ENCODE measurements at regions not wholly inside any gene's neighbourhood (a gene's known extent, or its start where the extent isn't known, plus 50 kb on each side); places are given as distances from the start of the nearest gene placed in this dataset.

DNA sequence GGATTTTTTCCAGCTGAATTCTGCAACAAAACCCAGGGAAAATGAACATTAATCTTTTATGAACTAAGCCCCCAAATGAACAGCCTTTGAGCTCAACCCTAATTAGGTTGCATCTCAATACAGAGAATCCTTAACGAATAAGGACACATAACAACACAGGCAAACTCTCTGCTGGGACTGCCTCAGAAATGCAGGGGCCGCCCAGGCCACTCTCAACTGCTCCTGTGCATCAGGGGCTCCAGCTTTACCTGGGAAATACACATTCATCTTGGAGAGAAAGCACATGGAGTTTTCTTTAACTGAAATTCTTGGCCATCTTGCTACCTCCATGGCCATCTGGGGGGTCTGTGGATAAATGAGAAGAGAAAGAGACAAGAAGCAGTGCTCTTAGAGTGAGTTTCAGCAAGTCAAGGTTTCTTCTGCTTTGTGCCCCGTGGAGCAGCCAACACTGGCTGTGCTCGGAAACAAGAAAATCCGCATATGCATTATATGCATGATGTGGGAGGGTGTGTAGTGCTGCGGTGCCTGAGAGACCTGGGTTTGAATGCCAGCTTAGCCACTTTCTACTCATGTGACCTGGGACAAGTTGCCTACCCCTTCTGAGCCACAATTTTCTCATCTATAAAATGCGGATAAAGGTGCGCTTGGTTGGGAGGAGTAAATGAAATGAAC, 81.9 kb upstream of the RCN1 start:
- H3K4me3 ChIP-seq (ENCODE audit: low read depth, low read length): no peak overlapping the region
- no peaks in the 10 kb centered on the region for H3K27me3 ChIP-seq (ENCODE audit: control insufficient read depth, insufficient read depth, low read length)
- no peaks in the 10 kb centered on the region for H3K36me3 ChIP-seq (ENCODE audit: control insufficient read depth, insufficient read depth, low read length)
- TF ChIP-seq, protein P1, sequence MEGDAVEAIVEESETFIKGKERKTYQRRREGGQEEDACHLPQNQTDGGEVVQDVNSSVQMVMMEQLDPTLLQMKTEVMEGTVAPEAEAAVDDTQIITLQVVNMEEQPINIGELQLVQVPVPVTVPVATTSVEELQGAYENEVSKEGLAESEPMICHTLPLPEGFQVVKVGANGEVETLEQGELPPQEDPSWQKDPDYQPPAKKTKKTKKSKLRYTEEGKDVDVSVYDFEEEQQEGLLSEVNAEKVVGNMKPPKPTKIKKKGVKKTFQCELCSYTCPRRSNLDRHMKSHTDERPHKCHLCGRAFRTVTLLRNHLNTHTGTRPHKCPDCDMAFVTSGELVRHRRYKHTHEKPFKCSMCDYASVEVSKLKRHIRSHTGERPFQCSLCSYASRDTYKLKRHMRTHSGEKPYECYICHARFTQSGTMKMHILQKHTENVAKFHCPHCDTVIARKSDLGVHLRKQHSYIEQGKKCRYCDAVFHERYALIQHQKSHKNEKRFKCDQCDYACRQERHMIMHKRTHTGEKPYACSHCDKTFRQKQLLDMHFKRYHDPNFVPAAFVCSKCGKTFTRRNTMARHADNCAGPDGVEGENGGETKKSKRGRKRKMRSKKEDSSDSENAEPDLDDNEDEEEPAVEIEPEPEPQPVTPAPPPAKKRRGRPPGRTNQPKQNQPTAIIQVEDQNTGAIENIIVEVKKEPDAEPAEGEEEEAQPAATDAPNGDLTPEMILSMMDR (IDR thresholded peaks at IDR 0.05; ENCODE audit: insufficient read depth, low read length, severe bottlenecking): no peak
- no peak for DNase-seq (ENCODE audit: low read depth)
- FAIRE-seq: no peak

DNA sequence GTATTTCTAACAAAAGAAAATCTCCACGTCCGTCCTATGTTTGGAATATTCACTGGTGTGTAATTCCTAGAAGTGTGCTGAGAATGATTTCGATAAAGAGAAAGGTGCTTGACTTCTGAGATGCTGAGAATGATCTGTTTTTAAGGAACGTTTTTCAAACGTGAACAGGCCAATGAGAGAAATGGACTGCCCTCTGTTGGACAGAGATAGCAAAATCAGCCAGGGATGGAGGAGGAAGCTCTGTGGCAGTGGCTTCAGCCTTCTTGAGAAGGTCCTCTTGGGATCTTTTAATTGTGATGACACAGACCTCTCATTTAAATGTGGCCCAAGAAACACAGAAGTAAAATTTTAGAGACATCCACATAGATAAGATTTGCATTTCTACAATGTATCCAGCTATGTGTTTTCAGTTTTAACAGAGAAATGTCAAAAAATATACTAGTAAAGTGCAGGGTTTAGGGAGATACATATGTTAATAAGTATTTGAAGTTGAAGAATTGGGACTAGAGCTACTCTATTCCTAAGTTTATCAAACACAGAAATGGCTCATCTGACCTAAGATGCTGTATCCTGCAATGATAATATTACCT, 84.0 kb upstream of the RCN1 start:
- Histone ChIP-seq H3K27me3 (ENCODE audit: control insufficient read depth, insufficient read depth, low read length) (no peaks in the 10 kb centered on the region), H3K36me3 (ENCODE audit: control insufficient read depth, insufficient read depth, low read length) (no peaks in the 10 kb centered on the region), H3K4me3 (ENCODE audit: low read depth, low read length) (no peak overlapping the region)
- DNase-seq (ENCODE audit: low read depth) (peak; percentile 44), FAIRE-seq (no peak)
- TF ChIP-seq, protein P1 (IDR thresholded peaks at IDR 0.05; ENCODE audit: insufficient read depth, low read length, severe bottlenecking): peak; percentile 72

DNA sequence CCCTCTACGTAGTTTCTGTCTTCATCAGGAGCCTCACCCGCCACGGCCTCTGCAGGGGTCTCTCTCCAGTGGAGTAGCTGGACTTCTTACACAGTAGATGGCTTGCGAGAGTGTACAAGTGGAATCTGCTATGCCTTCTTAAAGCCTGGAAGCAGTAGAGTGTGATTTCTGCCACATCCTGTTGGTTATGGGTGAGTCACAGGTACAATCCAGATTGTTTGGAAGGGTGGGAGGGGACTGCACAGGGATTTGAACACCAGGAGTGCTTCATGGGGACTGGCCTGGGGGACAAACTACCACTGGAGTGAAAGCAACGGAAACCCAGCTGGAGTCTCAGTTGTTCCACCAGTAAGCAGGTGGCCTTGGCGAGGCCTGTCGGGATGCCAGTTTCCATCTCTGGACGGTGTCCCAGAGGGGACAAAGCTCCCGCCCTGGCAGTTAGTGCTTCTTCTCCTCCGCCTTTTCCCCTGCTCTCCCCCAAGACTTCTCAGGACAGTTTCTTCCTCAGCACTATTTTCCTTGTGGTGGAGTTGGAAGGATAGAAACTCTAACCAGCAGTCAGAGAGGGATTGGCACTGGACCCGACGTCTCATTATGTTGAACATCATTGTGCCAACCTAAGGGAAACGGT, 85.0 kb upstream of the RCN1 start:
- Histone ChIP-seq H3K36me3 (ENCODE audit: control insufficient read depth, insufficient read depth, low read length) (no peaks in the 10 kb centered on the region), H3K27me3 (ENCODE audit: control insufficient read depth, insufficient read depth, low read length) (no peaks in the 10 kb centered on the region), H3K4me3 (ENCODE audit: low read depth, low read length) (no peak overlapping the region)
- DNase-seq (ENCODE audit: low read depth) (peak; percentile 38), FAIRE-seq (no peak)
- TF ChIP-seq, protein P1 (IDR thresholded peaks at IDR 0.05; ENCODE audit: insufficient read depth, low read length, severe bottlenecking): no peak

DNA sequence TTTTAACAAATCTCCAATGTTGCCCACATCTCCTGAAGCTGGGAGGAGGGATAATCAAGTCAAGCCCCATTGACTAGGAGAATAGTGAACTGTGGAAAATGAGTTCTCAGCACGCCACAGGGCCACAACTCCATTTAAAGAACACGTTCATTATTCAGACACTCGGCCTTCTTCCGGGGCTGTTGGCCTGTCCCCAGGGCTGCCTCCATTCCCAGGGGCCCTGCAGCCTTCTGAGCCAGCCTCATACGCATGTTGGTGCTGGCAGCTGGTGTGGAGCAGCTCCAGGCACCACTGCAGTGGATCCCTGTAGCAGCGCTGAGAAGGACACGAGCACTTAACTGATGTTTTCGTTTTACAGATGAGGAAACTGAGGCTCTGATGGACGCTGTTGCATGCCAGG, 87.5 kb upstream of the RCN1 start:
- Histone ChIP-seq H3K27me3 (ENCODE audit: control insufficient read depth, insufficient read depth, low read length) (no peaks in the 10 kb centered on the region), H3K36me3 (ENCODE audit: control insufficient read depth, insufficient read depth, low read length) (no peaks in the 10 kb centered on the region), H3K4me3 (ENCODE audit: low read depth, low read length) (no peak overlapping the region)
- DNase-seq (ENCODE audit: low read depth) (no peak), FAIRE-seq (no peak)
- TF ChIP-seq, protein P1 (IDR thresholded peaks at IDR 0.05; ENCODE audit: insufficient read depth, low read length, severe bottlenecking): no peak

DNA sequence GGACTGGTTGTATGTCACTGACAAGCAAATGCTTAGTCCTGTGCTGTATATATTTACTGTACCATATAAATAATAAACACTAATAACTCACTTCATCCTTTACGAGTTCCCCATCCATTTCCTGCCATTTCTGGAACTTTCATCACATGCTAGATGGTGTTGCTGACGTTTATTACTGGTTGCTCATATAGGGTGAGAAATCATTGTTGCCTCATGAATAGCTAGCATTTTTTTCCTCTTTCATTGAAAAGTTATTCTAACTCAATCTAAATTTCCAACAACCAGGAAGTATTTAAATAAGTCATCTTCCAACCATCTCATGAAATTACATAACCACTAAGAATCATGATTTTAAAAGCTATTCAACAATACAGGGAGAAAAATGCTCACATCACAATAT, 88.6 kb upstream of the RCN1 start:
- no peaks in the 10 kb centered on the region for H3K36me3 ChIP-seq (ENCODE audit: control insufficient read depth, insufficient read depth, low read length)

More for the DNA sequence above, 88.6 kb upstream of the RCN1 start:
- Histone ChIP-seq H3K4me3 (ENCODE audit: low read depth, low read length) (no peak overlapping the region), H3K27me3 (ENCODE audit: control insufficient read depth, insufficient read depth, low read length) (no peaks in the 10 kb centered on the region)
- no peak for FAIRE-seq
- TF ChIP-seq, protein P1 (IDR thresholded peaks at IDR 0.05; ENCODE audit: insufficient read depth, low read length, severe bottlenecking): no peak
- DNase-seq (ENCODE audit: low read depth): no peak
